K562 (cell line): ENCODE measurements at regions not wholly inside any gene's neighbourhood (a gene's known extent, or its start where the extent isn't known, plus 50 kb on each side); places are given as distances from the start of the nearest gene placed in this dataset.

ENCODE experiments used
- EZH2 ChIP-seq: IDR thresholded peaks from 2 replicates; pipeline ENCODE4 v1.6.1; 2012; ENCODE audit warnings: low read depth, mild to moderate bottlenecking, inconsistent platforms, low read length, borderline replicate concordance
- NFXL1 ChIP-seq: fragments of 450-650 bp; formaldehyde crosslinking; IDR thresholded peaks from 2 replicates; pipeline ENCODE4 v1.4.0; 2021; ENCODE audit warnings: mild to moderate bottlenecking
- PHF8 ChIP-seq: fragments of 200-600 bp; sonication (generic); IDR thresholded peaks from 2 replicates; pipeline ENCODE4 v1.6.1; 2012; ENCODE audit warnings: mixed run types, mild to moderate bottlenecking, inconsistent platforms, low read length, moderate library complexity, borderline replicate concordance
- ZNF121 ChIP-seq: sonication (generic); formaldehyde crosslinking; conservative IDR thresholded peaks from 2 replicates; pipeline ENCODE4 v1.8.0; 2022; ENCODE audit warnings: missing genetic modification reagents

- TF ChIP-seq EZH2 = no peak
- TF ChIP-seq NFXL1 (CRISPR knock-in tag) = no peak
- no peak for TF ChIP-seq PHF8
- TF ChIP-seq ZNF121 = no peak
Observed at GRCh38 chr4:126475730-126476129, 1157.0 kb upstream of the INTU start.
